H9 (cell line): ENCODE measurements at regions not wholly inside any gene's neighbourhood (a gene's known extent, or its start where the extent isn't known, plus 50 kb on each side); places are given as distances from the start of the nearest gene placed in this dataset.

Experiments
- DNase-seq: peaks from one replicate; pipeline ENCODE4 v3.0.0-alpha.2; 2017
- H2AFZ ChIP-seq: one replicate; pipeline ENCODE4 v1.6.1; 2013; ENCODE audit warnings: mild to moderate bottlenecking, low read length, control low read depth, moderate library complexity
- H2AK5ac ChIP-seq: 2 replicates; pipeline ENCODE4 v1.6.1; 2013; ENCODE audit warnings: low read length, control low read depth, mixed read lengths; ENCODE audit not compliant: insufficient read length
- H2BK120ac ChIP-seq: one replicate; pipeline ENCODE4 v1.6.1; 2013; ENCODE audit warnings: low read depth, mild to moderate bottlenecking, low read length, control low read depth, inconsistent platforms; ENCODE audit not compliant: poor library complexity, severe bottlenecking
- H2BK12ac ChIP-seq: 2 replicates; pipeline ENCODE4 v1.6.1; 2013; ENCODE audit warnings: low read length, control low read depth, mixed read lengths, low read depth; ENCODE audit not compliant: insufficient read length
- H2BK15ac ChIP-seq: 2 replicates; pipeline ENCODE4 v1.6.1; 2013; ENCODE audit warnings: low read depth, low read length, control low read depth
- H2BK20ac ChIP-seq: one replicate; pipeline ENCODE4 v1.6.1; 2013; ENCODE audit warnings: low read depth, mild to moderate bottlenecking, low read length, control low read depth, inconsistent platforms; ENCODE audit not compliant: poor library complexity, severe bottlenecking
- H2BK5ac ChIP-seq: 2 replicates; pipeline ENCODE4 v1.6.1; 2013; ENCODE audit warnings: low read length, control low read depth, mixed read lengths; ENCODE audit not compliant: insufficient read length
- H3K14ac ChIP-seq: 2 replicates; pipeline ENCODE4 v1.6.1; 2013; ENCODE audit warnings: low read length, control low read depth; ENCODE audit not compliant: insufficient read depth
- H3K18ac ChIP-seq: 2 replicates; pipeline ENCODE4 v1.6.1; 2013; ENCODE audit warnings: low read depth, mild to moderate bottlenecking, mixed read lengths, low read length, control low read depth; ENCODE audit not compliant: insufficient read length
- H3K23ac ChIP-seq: 2 replicates; pipeline ENCODE4 v1.6.1; 2013; ENCODE audit warnings: low read length, control low read depth, mixed read lengths, low read depth; ENCODE audit not compliant: insufficient read length
- H3K23me2 ChIP-seq: 2 replicates; pipeline ENCODE4 v1.6.1; 2013; ENCODE audit warnings: low read depth, mild to moderate bottlenecking, mixed read lengths, low read length, control low read depth; ENCODE audit not compliant: insufficient read length, poor library complexity, severe bottlenecking
- H3K27ac ChIP-seq: 2 replicates; pipeline ENCODE4 v1.5.1; 2013; ENCODE audit warnings: low read length, control low read depth, mixed read lengths, low read depth; ENCODE audit not compliant: insufficient read length
- H3K27me3 ChIP-seq: 2 replicates; pipeline ENCODE4 v1.6.1; 2013; ENCODE audit warnings: low read length, control low read depth, inconsistent platforms; ENCODE audit not compliant: insufficient read depth
- H3K4ac ChIP-seq: 2 replicates; pipeline ENCODE4 v1.6.1; 2013; ENCODE audit warnings: low read depth, mild to moderate bottlenecking, control low read depth, inconsistent platforms, low read length, moderate library complexity
- H3K4me1 ChIP-seq: 2 replicates; pipeline ENCODE4 v1.6.1; 2013; ENCODE audit warnings: low read length, control low read depth, inconsistent platforms; ENCODE audit not compliant: insufficient read depth
- H3K4me2 ChIP-seq: 2 replicates; pipeline ENCODE4 v1.6.1; 2013; ENCODE audit warnings: low read length, control low read depth, mixed read lengths; ENCODE audit not compliant: insufficient read length, insufficient read depth
- H3K56ac ChIP-seq: 2 replicates; pipeline ENCODE4 v1.6.1; 2013; ENCODE audit warnings: low read depth, mild to moderate bottlenecking, mixed read lengths, low read length, control low read depth; ENCODE audit not compliant: insufficient read length
- H3K79me1 ChIP-seq: 2 replicates; pipeline ENCODE4 v1.6.1; 2013; ENCODE audit warnings: low read depth, mild to moderate bottlenecking, moderate library complexity, low read length, control low read depth, inconsistent platforms; ENCODE audit not compliant: insufficient read depth, poor library complexity, severe bottlenecking
- H3K79me2 ChIP-seq: 2 replicates; pipeline ENCODE4 v1.6.1; 2013; ENCODE audit warnings: low read length, control low read depth, inconsistent platforms; ENCODE audit not compliant: insufficient read depth
- H3K9ac ChIP-seq: 2 replicates; pipeline ENCODE4 v1.6.1; 2013; ENCODE audit warnings: low read length, control low read depth, mixed read lengths; ENCODE audit not compliant: insufficient read length; ENCODE audit errors: extremely low read depth
- H3K9me3 ChIP-seq: one replicate; pipeline ENCODE4 v1.6.1; 2013; ENCODE audit warnings: low read depth, low read length, inconsistent platforms; ENCODE audit not compliant: control insufficient read depth
- H3T11ph ChIP-seq: one replicate; pipeline ENCODE4 v1.6.1; 2013; ENCODE audit warnings: mild to moderate bottlenecking, low read length, control low read depth, inconsistent platforms
- H4K20me1 ChIP-seq: one replicate; pipeline ENCODE4 v1.6.1; 2013; ENCODE audit not compliant: control insufficient read depth, insufficient read length, insufficient read depth
- H4K5ac ChIP-seq: 2 replicates; pipeline ENCODE4 v1.6.1; 2013; ENCODE audit warnings: low read depth, mild to moderate bottlenecking, mixed read lengths, low read length, control low read depth; ENCODE audit not compliant: insufficient read length
- H4K8ac ChIP-seq: replicated peaks from 2 replicates; pipeline ENCODE4 v1.6.1; 2013; ENCODE audit warnings: low read length, control low read depth, mixed read lengths, low read depth; ENCODE audit not compliant: insufficient read length
- H4K91ac ChIP-seq: 2 replicates; pipeline ENCODE4 v1.6.1; 2013; ENCODE audit warnings: low read depth, mild to moderate bottlenecking, moderate library complexity, mixed read lengths, low read length, control low read depth; ENCODE audit not compliant: insufficient read length
- H3K27ac Mint-ChIP-seq, 3 experiments: 2 replicates in 2 of 3; 3 replicates in 1 of 3; pipeline ENCODE4 v1.8.0; 2020 to 2021; ENCODE audit warnings: mixed read lengths in 3 of 3, mild to moderate bottlenecking in 1 of 3, moderate library complexity in 1 of 3
- H3K27me3 Mint-ChIP-seq: 2 replicates; pipeline ENCODE4 v1.8.0; 2021; ENCODE audit warnings: low read depth, mild to moderate bottlenecking, moderate library complexity, mixed read lengths
- H3K36me3 Mint-ChIP-seq, 3 experiments: 2 replicates in 2 of 3; 3 replicates in 1 of 3; pipeline ENCODE4 v1.8.0; 2020 to 2021; ENCODE audit warnings: low read depth in 3 of 3, mixed read lengths in 3 of 3; ENCODE audit not compliant: insufficient read depth in 1 of 3
- H3K4me1 Mint-ChIP-seq, 2 experiments: 2 replicates each; pipeline ENCODE4 v1.8.0; 2020; ENCODE audit warnings: mixed read lengths in 2 of 2
- H3K4me3 Mint-ChIP-seq, 2 experiments: 2 replicates in 1 of 2; 3 replicates in 1 of 2; pipeline ENCODE4 v1.8.0; 2020 to 2021; ENCODE audit warnings: mild to moderate bottlenecking in 2 of 2, mixed read lengths in 2 of 2, moderate library complexity in 1 of 2
- H3K9me3 Mint-ChIP-seq, 2 experiments: 2 replicates in 1 of 2; 3 replicates in 1 of 2; pipeline ENCODE4 v1.8.0; 2020; ENCODE audit warnings: mild to moderate bottlenecking in 2 of 2, mixed read lengths in 2 of 2, moderate library complexity in 1 of 2
- CTCF ChIP-seq: fragments of 200-600 bp; sonication (generic); conservative IDR thresholded peaks from 3 replicates; pipeline ENCODE4 v1.8.0; 2021; ENCODE audit warnings: antibody characterized with exemption, mild to moderate bottlenecking
- WGBS: extraction: QIAGEN DNeasy Blood & Tissue Kit; methylation state at CpG from one replicate; pipeline ENCODE4 v1.1.7; 2013; ENCODE audit warnings: missing lambda C conversion rate, low lambda C conversion rate, mixed read lengths; ENCODE audit not compliant: insufficient read length; ENCODE audit errors: extremely low coverage; 5-methylcytosine and 5-hydroxymethylcytosine counted together

GRCh38 chr13:68160466-68160865 lies 930.3 kb upstream of the PCDH9 start:
- H3K27ac Mint-ChIP-seq = no peak overlapping the region
- no peak overlapping the region for H4K91ac ChIP-seq
- no peak overlapping the region for H4K8ac ChIP-seq
- no peak overlapping the region for H4K5ac ChIP-seq
- peaks cover 0 to 10% (median 4%) of the 10 kb centered on the region in 3 experiments; a peak in 5 of 7 replicates for H3K36me3 Mint-ChIP-seq
- no peaks in the 10 kb centered on the region for H3K23me2 ChIP-seq
- H3K9me3 ChIP-seq = no peaks in the 10 kb centered on the region
- no peak overlapping the region for H3K4me2 ChIP-seq
- H2BK20ac ChIP-seq = no peak overlapping the region
- no peaks in the 10 kb centered on the region for H3K27me3 ChIP-seq
- no peak overlapping the region for H2BK5ac ChIP-seq
- no peaks in the 10 kb centered on the region; a peak in 1 of 4 replicates for H3K4me1 Mint-ChIP-seq
- H2AK5ac ChIP-seq = no peak overlapping the region
- H3K56ac ChIP-seq = no peak overlapping the region
- H4K20me1 ChIP-seq = no peaks in the 10 kb centered on the region
- H3K4me3 Mint-ChIP-seq = no peak overlapping the region
- no peak overlapping the region for H2AFZ ChIP-seq
- H3K4me1 ChIP-seq = no peaks in the 10 kb centered on the region
- no peak overlapping the region for H3K23ac ChIP-seq
- no peaks in the 10 kb centered on the region for H3K79me2 ChIP-seq
- H3K4ac ChIP-seq = no peak overlapping the region
- no peaks in the 10 kb centered on the region for H3K79me1 ChIP-seq
- no peaks in the 10 kb centered on the region for H3K27me3 Mint-ChIP-seq
- H3K9me3 Mint-ChIP-seq = peaks cover 6 to 10% of the 10 kb centered on the region in 2 experiments; a peak in 4 of 5 replicates
- H3T11ph ChIP-seq = no peak overlapping the region
- H2BK15ac ChIP-seq = no peak overlapping the region
- TF ChIP-seq CTCF = no peak
- DNase-seq = no peak
- H3K9ac ChIP-seq = no peak overlapping the region
- H2BK120ac ChIP-seq = no peak overlapping the region
- no peak overlapping the region for H3K18ac ChIP-seq
- H2BK12ac ChIP-seq = no peak overlapping the region
- no peak overlapping the region for H3K14ac ChIP-seq
- H3K27ac ChIP-seq = no peak overlapping the region
- WGBS = no CpG with 5 or more reads among the region's 3 CpGs
